Tibial artery (tissue), 4 donors: ENCODE measurements at regions not wholly inside any gene's neighbourhood (a gene's known extent, or its start where the extent isn't known, plus 50 kb on each side); places are given as distances from the start of the nearest gene placed in this dataset.
"Not testable (repeated sequence)": the region's sequence is repeated elsewhere in the genome, so short reads cannot be mapped to it uniquely, and the experiment has no call there.

ENCODE experiments used
- DNase-seq, 2 donors: peaks; one replicate each; pipeline ENCODE4 v3.0.0-alpha.2; 2019
- H3K27ac ChIP-seq, 2 donors: fragments of 200-600 bp; sonication (generic) in 1 of 2; 1 replicate in 1 of 2; 2 replicates in 1 of 2; pipeline ENCODE4 v1.5.1; 2018 to 2019; ENCODE audit warnings: mild to moderate bottlenecking in 1 of 2
- H3K27me3 ChIP-seq, 2 donors: fragments of 200-600 bp; sonication (generic) in 1 of 2; one replicate each; pipeline versions ENCODE4 v1.5.1 to v1.6.0; 2016 to 2019
- H3K36me3 ChIP-seq, 3 donors: fragments of 200-600 bp; sonication (generic) in 2 of 3; one replicate each; pipeline ENCODE4 v1.5.1; 2016 to 2019; ENCODE audit warnings: mild to moderate bottlenecking in 2 of 3
- H3K4me1 ChIP-seq, 4 donors: fragments of 200-600 bp; sonication (generic) in 2 of 4; 1 replicate in 3 of 4; 2 replicates in 1 of 4; pipeline ENCODE4 v1.5.1; 2016 to 2019
- H3K4me3 ChIP-seq, 2 donors: fragments of 200-600 bp; sonication (generic) in 1 of 2; 1 replicate in 1 of 2; 2 replicates in 1 of 2; pipeline ENCODE4 v1.5.1; 2018 to 2019; ENCODE audit warnings: mild to moderate bottlenecking in 2 of 2
- H3K9me3 ChIP-seq, 3 donors: fragments of 200-600 bp; sonication (generic) in 1 of 3; one replicate each; pipeline ENCODE4 v1.5.1; 2016 to 2019
- intact Hi-C: fragments of 100-400 bp; cut with DNase I; formaldehyde crosslinking; loops from one replicate; pipeline ENCODE4 v1.15.0; 2023; ENCODE audit warnings: low total_unique reads
- TF ChIP-seq, protein P1 (sequence below), 2 experiments: fragments of 200-600 bp in 1 of 2; fragments of 450-650 bp in 1 of 2; IDR thresholded peaks; one replicate each; pipeline ENCODE4 v1.5.1; 2017 to 2019; ENCODE audit warnings: antibody characterized with exemption in 2 of 2, mild to moderate bottlenecking in 1 of 2, moderate library complexity in 1 of 2

DNA sequence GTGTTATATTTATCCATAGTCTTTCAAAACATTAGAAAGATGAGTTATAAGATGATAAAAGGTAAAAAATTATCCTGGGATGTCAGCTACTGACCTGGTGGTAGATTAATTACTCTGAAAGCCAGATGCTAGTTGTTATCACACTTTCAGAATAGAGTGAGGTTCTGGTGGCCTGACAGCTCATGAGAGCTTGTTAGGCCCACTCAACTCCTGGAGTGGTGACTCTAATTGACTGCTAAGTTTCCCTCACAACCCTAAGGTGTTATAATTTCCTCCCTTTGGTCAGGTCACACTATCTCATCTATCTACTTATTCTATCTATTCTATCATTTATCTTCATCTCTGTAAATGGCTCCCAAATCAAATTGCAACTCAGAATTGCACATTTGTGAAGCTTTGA lies 90.1 kb downstream of the ZNF648 start:
- intact Hi-C loops = no loop called here
- Histone ChIP-seq H3K4me1 (no peaks in the 10 kb centered on the region), H3K36me3 (no peaks in the 10 kb centered on the region), H3K27ac (no peak overlapping the region), H3K4me3 (no peak overlapping the region), H3K9me3 (peaks cover 0 to 12% (median 2%) of the 10 kb centered on the region in 3 donors), H3K27me3 (no peaks in the 10 kb centered on the region)
- TF ChIP-seq, protein P1, sequence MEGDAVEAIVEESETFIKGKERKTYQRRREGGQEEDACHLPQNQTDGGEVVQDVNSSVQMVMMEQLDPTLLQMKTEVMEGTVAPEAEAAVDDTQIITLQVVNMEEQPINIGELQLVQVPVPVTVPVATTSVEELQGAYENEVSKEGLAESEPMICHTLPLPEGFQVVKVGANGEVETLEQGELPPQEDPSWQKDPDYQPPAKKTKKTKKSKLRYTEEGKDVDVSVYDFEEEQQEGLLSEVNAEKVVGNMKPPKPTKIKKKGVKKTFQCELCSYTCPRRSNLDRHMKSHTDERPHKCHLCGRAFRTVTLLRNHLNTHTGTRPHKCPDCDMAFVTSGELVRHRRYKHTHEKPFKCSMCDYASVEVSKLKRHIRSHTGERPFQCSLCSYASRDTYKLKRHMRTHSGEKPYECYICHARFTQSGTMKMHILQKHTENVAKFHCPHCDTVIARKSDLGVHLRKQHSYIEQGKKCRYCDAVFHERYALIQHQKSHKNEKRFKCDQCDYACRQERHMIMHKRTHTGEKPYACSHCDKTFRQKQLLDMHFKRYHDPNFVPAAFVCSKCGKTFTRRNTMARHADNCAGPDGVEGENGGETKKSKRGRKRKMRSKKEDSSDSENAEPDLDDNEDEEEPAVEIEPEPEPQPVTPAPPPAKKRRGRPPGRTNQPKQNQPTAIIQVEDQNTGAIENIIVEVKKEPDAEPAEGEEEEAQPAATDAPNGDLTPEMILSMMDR (IDR thresholded peaks at IDR 0.05) = no peak
- DNase-seq = no peak

DNA sequence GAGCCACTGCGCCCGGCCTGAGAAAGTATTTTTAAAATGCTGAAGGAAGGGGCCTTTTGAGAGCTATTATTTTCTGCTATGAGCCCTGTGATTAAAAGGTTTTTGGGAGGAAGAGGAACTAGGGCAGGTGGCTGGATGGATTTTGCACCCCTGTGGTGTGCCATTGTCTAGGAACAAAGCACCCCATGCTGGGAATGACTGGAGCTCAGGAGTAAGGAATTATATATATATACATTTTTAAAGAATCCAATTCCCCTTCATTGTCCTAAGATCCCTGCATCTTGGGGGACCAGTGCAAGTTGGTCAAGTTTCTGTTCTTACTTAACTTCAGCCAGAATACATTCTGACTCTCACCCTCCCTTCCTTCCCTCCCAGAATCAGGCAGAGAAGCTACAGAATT lies 91.6 kb downstream of the ZNF648 start:
- Histone ChIP-seq H3K4me1 (no peaks in the 10 kb centered on the region), H3K9me3 (peaks cover 0 to 3% (median 0%) of the 10 kb centered on the region in 3 donors), H3K27me3 (no peaks in the 10 kb centered on the region), H3K4me3 (no peak overlapping the region), H3K27ac (no peak overlapping the region), H3K36me3 (no peaks in the 10 kb centered on the region)
- intact Hi-C loops = no loop called here
- DNase-seq = no peak
- TF ChIP-seq, protein P1 (IDR thresholded peaks at IDR 0.05) = no peak

DNA sequence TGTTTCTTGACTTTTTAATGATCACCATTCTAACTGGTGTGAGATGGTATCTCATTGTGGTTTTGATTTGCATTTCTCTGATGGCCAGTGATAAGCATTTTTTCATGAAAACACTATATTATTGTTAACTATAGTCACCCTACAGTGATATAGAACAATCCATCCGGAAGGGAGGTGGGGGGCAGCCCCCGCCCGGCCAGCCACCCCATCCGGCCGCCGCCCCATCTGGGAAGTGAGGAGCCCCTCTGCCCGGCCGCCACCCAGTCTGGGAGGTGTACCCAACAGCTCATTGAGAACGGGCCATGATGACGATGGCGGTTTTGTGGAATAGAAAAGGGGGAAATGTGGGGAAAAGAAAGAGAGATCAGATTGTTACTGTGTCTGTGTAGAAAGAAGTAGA lies 106.8 kb downstream of the ZNF648 start:
- DNase-seq, H3K27ac ChIP-seq, H3K27me3 ChIP-seq, intact Hi-C loops, H3K36me3 ChIP-seq, H3K4me1 ChIP-seq, H3K4me3 ChIP-seq: not testable (repeated sequence)
- H3K9me3 ChIP-seq = peaks cover 0 to 14% (median 10%) of the 10 kb centered on the region in 3 donors

DNA sequence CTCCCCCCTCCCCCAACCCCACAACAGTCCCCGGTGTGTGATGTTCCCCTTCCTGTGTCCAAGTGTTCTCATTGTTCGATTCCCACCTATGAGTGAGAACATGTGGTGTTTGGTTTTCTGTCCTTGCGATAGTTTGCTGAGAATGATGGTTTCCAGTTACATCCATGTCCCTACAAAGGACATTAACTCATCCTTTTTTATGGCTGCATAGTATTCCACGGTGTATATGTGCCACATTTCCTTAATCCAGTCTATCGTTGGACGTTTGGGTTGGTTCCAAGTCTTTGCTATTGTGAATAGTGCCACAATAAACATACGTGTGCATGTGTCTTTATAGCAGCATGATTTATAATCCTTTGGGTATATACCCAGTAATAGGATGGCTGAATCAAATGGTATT lies 107.3 kb downstream of the ZNF648 start:
- peaks cover 0 to 10% (median 10%) of the 10 kb centered on the region in 3 donors for H3K9me3 ChIP-seq
- intact Hi-C loops, H3K27me3 ChIP-seq, DNase-seq, H3K27ac ChIP-seq, H3K4me3 ChIP-seq, H3K4me1 ChIP-seq, H3K36me3 ChIP-seq: not testable (repeated sequence)

DNA sequence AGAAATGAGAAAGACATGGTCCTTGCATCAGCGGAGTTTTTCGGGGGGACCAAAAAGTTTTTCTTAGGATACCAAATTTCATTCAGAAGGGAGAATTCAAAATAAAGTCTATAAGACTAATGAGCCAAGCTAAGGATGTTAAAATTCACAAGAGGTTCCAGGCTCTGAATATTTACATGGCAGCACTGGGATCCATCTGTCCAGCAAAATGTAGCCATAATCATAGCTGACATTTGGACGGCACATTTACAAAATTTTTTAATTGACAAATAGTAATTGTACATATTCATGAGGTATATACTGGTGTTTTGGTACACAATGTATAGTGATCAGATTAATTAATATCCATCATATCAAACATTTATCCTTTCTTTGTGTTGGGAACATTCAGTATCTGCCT lies 107.9 kb downstream of the ZNF648 start:
- no peak for DNase-seq
- H3K36me3 ChIP-seq = no peaks in the 10 kb centered on the region
- H3K9me3 ChIP-seq = peaks cover 0 to 10% (median 10%) of the 10 kb centered on the region in 3 donors
- H3K27me3 ChIP-seq = no peaks in the 10 kb centered on the region
- intact Hi-C loops = no loop called here
- H3K4me3 ChIP-seq = no peak overlapping the region
- H3K27ac ChIP-seq = no peak overlapping the region
- TF ChIP-seq, protein P1 (IDR thresholded peaks at IDR 0.05) = no peak
- no peaks in the 10 kb centered on the region for H3K4me1 ChIP-seq

DNA sequence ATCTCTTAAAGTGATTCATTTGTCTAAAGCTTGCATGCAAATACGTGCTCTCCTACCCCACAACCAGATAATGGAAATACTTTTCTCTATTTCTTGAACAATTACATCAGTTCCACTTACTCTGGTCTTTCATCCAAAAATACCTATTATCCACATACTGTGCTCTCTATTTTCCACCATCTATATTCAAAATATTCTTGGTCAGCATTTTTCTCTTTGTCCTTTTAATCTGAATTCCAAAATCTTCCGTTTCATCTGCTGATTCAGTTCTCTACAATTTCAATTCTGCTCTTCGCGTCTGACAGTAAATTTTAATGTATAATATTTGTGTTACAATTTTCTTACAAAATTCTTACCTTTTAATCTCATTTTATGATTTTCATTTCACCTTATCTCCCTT lies 110.3 kb downstream of the ZNF648 start:
- intact Hi-C loops = no loop called here
- DNase-seq = no peak
- H3K4me1 ChIP-seq = no peaks in the 10 kb centered on the region
- H3K9me3 ChIP-seq = peaks cover 0 to 2% (median 2%) of the 10 kb centered on the region in 3 donors
- no peaks in the 10 kb centered on the region for H3K27me3 ChIP-seq
- H3K4me3 ChIP-seq = no peak overlapping the region
- TF ChIP-seq, protein P1 (IDR thresholded peaks at IDR 0.05) = no peak
- H3K27ac ChIP-seq = no peak overlapping the region
- no peaks in the 10 kb centered on the region for H3K36me3 ChIP-seq

DNA sequence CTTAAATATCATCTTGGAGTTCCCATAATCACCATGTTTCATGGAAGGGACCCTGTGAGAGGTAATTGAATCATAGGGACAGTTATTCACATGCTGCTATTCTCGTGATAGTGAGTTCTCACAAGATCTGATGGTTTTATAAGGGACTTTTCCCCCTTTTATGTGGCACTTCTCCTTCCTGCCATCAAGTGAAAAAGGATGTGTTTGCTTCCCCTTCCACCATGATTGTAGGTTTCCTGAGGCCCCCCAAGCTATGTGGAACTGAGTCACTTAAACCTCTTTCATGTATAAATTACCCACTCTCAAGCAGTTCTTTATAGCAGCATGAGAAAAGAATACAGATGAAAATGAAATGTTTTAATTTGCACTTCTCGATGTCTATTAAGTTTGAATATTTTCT lies 112.0 kb downstream of the ZNF648 start:
- H3K9me3 ChIP-seq = peaks cover 0 to 7% (median 0%) of the 10 kb centered on the region in 3 donors
- intact Hi-C loops = no loop called here

More for the DNA sequence above, 112.0 kb downstream of the ZNF648 start:
- no peak for DNase-seq
- Histone ChIP-seq H3K4me3 (no peak overlapping the region), H3K36me3 (no peaks in the 10 kb centered on the region), H3K27me3 (no peaks in the 10 kb centered on the region), H3K27ac (no peak overlapping the region), H3K4me1 (no peaks in the 10 kb centered on the region)
- TF ChIP-seq, protein P1 (IDR thresholded peaks at IDR 0.05) = no peak
